Activated CD4-positive, alpha-beta T cell treated with anti-CD3 and anti-CD28 coated beads, Interleukin-2, Interleukin-6, amounts not matched to agents 100 ng/mL and 50 ng/mL, durations not matched to agents 16 hours and 8 hours (primary cell): ENCODE measurements at regions not wholly inside any gene's neighbourhood (a gene's known extent, or its start where the extent isn't known, plus 50 kb on each side); places are given as distances from the start of the nearest gene placed in this dataset.

Experiments used
- DNase-seq: peaks from one replicate; pipeline ENCODE4 v3.0.0-alpha.2; 2020

GRCh38 chr10:71048971-71049615 is 160.7 kb upstream of the PCBD1 start:
- DNase-seq = no peak

GRCh38 chr10:71049994-71050393 is 161.6 kb upstream of the PCBD1 start:
- DNase-seq = no peak

- no peak for DNase-seq
Measured at GRCh38 chr10:71052076-71052660, 160.2 kb upstream of the UNC5B start.

GRCh38 chr10:71052708-71053107 is 159.7 kb upstream of the UNC5B start:
- DNase-seq = no peak

- DNase-seq = no peak
Measured at GRCh38 chr10:71053169-71053895, 159.0 kb upstream of the UNC5B start.

GRCh38 chr10:71058308-71058707 is 154.1 kb upstream of the UNC5B start:
- DNase-seq = no peak

GRCh38 chr10:71059054-71059818 is 153.1 kb upstream of the UNC5B start:
- no peak for DNase-seq

- no peak for DNase-seq
Measured at GRCh38 chr10:71059943-71060342, 152.4 kb upstream of the UNC5B start.

GRCh38 chr10:71060476-71061426 is 151.6 kb upstream of the UNC5B start:
- no peak for DNase-seq

GRCh38 chr10:71061472-71061871 is 150.9 kb upstream of the UNC5B start:
- no peak for DNase-seq

- DNase-seq = no peak
Measured at GRCh38 chr10:71062156-71062555, 150.2 kb upstream of the UNC5B start.

- no peak for DNase-seq
Measured at GRCh38 chr10:71063401-71063800, 149.0 kb upstream of the UNC5B start.

GRCh38 chr10:71064413-71065118 is 147.8 kb upstream of the UNC5B start:
- DNase-seq = no peak

GRCh38 chr10:71065659-71066058 is 146.7 kb upstream of the UNC5B start:
- DNase-seq = no peak

- no peak for DNase-seq
Measured at GRCh38 chr10:71066600-71066999, 145.8 kb upstream of the UNC5B start.

- no peak for DNase-seq
Measured at GRCh38 chr10:71067098-71067740, 145.2 kb upstream of the UNC5B start.

- no peak for DNase-seq
Measured at GRCh38 chr10:71068861-71069271, 143.5 kb upstream of the UNC5B start.

GRCh38 chr10:71069909-71070666 is 142.3 kb upstream of the UNC5B start:
- DNase-seq = no peak

GRCh38 chr10:71070741-71071140 is 141.6 kb upstream of the UNC5B start:
- DNase-seq = no peak

GRCh38 chr10:71072131-71072822 is 140.1 kb upstream of the UNC5B start:
- DNase-seq = no peak
